GM19239 (cell line): ENCODE measurements at regions not wholly inside any gene's neighbourhood (a gene's known extent, or its start where the extent isn't known, plus 50 kb on each side); places are given as distances from the start of the nearest gene placed in this dataset.
"Not testable (repeated sequence)": the region's sequence is repeated elsewhere in the genome, so short reads cannot be mapped to it uniquely, and the experiment has no call there.

Experiments used
- DNase-seq: peaks from one replicate; pipeline ENCODE4 v3.0.0; 2011; ENCODE audit warnings: low spot score; ENCODE audit not compliant: insufficient read length
- FAIRE-seq: peaks from 2 replicates; lab custom pipeline; 2011; peaks lifted over from hg19 to GRCh38; lab: Jason Lieb, UNC

- DNase-seq, FAIRE-seq: not testable (repeated sequence)
These were observed 220.9 kb downstream of the UTRN start for GRCh38 chr6:144506051-144506450.

DNA sequence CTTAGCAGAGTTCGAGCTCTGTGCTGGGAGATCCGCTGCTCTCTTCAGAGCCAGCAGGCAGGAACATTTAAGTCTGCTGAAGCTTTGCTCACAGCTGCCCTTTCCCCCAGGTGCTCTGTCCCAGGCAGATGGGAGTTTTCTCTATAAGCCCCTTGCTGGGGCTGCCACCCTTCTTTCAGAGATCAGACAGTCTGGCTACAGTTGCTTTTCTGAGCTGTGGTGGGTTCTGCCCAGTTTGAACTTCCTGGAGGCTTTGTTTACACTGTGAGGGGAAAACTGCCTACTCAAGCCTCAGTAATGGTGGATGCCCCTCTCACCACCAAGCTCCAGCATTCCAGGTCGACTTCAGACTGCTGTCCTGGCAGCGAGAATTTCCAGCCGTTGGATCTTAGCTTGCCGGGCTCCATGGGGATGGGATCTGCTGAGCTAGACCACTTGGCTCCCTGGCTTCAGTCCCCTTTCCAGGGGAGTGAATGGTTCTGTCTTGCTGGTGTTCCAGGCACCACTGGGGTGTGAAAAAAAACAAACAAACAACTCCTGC lies 222.7 kb downstream of the UTRN start:
- FAIRE-seq, DNase-seq: not testable (repeated sequence)

DNA sequence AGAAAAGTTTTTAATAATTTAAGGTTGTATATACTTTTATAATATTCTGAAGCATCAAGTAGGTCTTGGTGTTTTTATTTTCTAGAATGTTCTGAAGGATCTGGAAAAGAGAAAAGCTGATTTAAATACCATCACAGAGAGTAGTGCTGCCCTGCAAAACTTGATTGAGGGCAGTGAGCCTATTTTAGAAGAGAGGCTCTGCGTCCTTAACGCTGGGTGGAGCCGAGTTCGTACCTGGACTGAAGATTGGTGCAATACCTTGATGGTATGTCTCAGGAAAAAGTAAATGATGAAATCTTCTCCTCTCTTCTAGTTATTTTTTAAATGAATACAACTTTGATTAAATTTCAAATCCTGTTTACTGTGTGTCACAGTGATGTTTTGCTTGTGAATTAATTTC lies 225.7 kb downstream of the UTRN start:
- DNase-seq (no peak), FAIRE-seq (no peak)

- no peak for FAIRE-seq
- no peak for DNase-seq
These were observed 230.6 kb downstream of the UTRN start for GRCh38 chr6:144515761-144516160.

DNA sequence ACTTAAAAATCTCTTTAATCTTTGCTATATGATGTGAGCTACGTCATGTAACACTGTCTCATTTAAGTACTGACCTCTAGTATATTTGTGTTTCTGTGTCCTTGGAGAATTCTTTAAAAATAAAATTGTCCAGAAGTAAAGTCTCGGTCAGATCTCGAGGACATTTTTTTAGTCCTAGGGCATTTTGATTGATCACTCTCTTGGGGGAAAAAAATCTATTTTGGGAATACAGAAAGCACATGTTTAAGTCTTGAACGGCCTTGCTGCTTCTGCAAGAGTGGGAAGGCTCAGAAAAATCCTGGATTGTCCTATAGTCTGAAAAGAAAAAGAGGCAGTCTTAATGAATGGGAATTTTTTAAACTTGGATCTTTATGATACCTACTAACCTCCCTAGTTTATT lies 234.3 kb downstream of the UTRN start:
- DNase-seq (no peak), FAIRE-seq (no peak)

GRCh38 chr6:144528743-144529425 lies 243.7 kb downstream of the UTRN start:
- DNase-seq (no peak), FAIRE-seq (no peak)

DNA sequence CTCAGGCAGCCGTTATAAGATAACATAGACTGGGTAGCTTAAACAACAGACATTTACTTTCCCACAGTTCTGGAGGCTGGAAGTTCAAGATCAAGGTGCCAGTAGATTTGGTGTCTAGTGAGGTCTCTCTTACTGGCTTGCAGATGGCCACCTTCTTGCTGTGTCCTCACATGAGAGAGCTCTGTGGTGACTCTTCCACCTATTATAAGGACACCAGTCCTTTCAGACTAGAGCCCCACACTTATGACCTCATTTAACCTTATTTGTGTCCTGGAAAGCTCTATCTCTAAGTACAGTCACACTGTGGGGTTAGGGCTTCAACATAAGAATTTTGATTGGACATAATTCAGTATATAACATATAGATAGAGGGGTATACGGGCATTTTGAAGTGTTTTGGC lies 245.0 kb downstream of the UTRN start:
- no peak for FAIRE-seq
- no peak for DNase-seq

- FAIRE-seq, DNase-seq: not testable (repeated sequence)
These were observed 247.1 kb downstream of the UTRN start for GRCh38 chr6:144532238-144532637.

GRCh38 chr6:144534180-144534579 lies 249.0 kb downstream of the UTRN start:
- FAIRE-seq (no peak), DNase-seq (no peak)

GRCh38 chr6:144535630-144536029 lies 250.5 kb downstream of the UTRN start:
- DNase-seq, result no peak
- no peak for FAIRE-seq

DNA sequence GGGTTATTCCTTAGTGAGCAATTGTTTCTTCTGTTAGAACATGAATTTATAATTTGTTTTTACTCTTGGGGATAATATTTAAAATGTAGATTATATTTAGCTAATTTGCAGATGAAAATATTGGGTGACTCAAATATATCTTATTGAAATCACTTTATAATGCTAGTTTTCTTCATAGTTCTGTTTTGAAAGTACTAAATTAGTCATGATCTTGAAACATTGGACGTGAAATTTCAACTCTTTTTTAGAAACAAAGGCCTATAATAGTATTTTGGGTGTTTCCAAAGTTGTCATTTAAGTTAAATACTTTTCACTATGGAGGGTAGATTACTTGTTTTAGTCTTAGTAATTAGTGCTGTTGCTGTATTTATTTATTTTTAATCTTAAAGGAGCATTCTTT lies 250.9 kb downstream of the UTRN start:
- FAIRE-seq, result no peak
- no peak for DNase-seq

DNA sequence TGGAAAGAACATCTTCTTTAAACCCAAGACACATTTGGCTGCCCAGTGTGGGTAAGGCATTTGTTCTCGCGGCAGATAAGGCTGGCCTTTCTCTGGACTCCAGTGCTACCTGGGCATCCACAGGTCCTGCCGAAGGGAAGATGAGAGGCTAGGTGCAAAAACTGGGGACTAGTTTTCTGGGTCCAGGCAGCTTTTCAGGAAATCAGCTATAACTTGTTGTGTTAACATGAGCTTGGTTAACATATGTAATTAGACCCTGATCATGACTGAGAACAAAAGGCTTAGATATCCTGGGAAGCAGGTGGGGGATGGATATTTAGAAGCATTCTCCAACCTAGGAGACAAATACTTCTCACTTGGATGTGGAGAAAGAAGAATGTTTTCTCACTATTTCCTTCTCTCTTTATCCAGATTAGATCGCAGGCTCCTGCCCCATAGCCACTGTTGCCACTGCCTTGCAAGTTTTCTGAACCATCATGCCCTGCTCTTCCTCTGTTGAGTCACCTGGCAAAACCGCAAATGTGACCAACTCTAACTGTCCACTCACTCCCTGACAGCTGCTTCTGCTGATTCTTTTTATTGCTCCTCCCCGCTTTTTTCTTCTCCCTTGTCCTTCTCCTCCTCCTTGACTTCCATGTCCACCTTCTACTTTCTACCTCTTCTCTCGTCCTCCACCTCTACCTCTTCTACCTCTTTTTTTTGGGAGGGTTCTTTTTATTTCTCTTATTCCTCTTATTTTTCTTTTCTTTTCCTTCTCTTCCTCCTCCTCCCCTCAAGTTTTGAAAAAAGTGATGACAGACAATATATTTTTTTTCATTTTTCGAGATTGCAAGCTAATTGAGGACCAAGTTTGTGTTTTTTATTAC lies 258.1 kb downstream of the UTRN start:
- no peak for DNase-seq
- no peak for FAIRE-seq

DNA sequence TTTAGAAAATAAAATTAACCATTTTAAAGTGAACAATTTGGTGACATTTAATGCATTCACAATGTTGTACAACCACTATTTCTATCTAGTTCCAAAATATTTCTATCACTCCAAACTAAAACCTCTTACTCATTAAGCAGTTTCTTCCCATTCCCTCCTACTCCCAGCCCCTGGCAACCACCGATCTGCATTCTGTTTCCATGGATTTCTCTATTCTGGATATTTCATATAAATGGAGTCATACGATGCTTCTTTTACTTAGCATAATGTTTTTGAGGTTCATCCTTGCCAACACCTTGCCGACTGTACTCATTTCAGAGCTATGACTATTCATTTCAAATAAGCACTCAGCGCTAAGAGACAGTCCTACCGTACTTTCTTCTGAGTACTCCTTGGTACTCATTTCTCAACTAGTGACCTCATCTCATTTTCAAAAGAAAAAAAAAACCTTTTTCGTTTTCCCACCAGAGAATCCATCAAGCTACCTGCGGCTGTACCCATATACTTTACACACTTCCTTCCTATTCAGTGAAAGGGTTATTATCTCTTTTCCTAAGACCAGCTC lies 259.2 kb downstream of the UTRN start:
- DNase-seq, result no peak
- FAIRE-seq, result no peak

DNA sequence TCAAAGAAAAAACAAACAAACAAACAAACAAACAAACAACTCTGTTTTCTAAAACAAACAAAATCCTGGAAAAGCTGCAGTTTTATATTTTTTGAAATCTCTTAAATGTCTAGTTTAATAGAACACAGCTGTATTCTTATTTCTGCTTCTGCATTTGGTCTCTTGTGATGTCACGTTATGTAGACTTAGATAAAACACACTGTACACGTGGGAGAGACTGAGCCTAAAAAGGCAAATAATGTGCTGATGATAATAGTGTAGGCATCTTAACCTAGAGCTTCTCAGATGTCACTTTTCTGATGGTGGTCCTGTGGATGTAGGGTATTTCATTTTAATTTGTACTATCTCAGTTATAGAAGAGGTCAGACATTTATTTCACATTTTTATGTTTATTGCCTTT lies 261.7 kb downstream of the UTRN start:
- DNase-seq, result no peak
- no peak for FAIRE-seq

DNA sequence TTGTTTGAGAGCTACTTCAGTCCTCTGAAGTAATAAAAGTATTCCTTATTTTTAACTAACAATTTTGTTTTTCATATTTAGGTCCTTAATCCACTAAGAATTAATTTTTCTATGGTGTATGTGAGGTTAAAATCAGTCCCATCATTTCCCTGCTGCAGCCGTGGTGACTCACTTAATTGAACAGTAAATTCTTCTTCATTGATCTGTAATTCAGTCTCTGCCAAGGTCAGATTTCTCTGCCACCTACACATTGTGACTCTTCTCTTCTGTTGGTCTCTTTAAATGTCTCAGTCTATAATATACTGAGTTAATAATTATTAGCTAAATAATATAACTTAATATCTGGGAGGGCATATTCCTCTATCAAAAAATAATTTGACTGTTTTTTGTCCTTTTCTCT lies 262.3 kb downstream of the UTRN start:
- no peak for FAIRE-seq
- DNase-seq, result no peak

- FAIRE-seq, result no peak
- no peak for DNase-seq
These were observed 263.4 kb downstream of the UTRN start for GRCh38 chr6:144548536-144548935.

DNA sequence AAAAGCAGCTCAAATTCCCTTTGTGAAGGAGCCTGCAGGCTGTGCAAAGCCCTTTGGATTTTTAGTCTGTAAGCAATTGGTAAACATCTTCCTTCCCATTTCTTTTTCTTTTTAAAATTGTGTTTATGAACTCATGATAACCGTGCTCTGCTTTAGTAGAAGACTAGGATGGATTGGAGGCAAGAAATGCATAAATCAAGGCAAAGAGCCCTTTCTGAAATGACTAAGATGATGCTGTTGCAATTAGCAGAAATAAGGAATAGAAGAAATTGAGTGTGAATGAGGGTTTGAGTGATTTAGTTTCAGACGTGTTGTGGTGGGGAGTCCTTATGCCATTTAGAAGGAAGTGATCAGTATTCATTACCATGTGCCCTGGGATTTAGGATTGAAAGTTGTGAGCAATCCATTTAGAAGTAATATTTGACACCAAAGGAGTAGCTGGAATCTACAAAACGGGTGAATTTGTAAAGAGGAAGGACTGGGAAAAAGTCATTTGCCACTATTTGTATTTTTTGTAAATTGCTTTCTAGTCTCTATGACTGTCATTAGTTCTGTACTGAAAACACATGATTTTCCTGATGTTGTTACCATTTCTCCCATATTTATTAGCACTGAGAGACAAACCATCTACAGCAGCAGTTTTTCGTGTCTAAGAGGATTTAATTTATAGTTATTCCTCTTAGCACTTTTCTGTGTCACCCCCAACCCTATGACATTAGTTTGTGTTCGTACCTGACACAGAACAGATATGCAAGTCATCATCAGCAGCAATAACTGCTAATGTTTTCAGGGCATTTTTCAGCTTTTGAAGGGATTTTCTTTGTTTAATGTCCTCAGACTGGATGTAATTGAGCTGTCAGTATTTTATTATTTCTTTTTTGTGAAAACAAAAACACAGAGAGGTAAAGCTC lies 265.0 kb downstream of the UTRN start:
- DNase-seq (no peak), FAIRE-seq (no peak)

DNA sequence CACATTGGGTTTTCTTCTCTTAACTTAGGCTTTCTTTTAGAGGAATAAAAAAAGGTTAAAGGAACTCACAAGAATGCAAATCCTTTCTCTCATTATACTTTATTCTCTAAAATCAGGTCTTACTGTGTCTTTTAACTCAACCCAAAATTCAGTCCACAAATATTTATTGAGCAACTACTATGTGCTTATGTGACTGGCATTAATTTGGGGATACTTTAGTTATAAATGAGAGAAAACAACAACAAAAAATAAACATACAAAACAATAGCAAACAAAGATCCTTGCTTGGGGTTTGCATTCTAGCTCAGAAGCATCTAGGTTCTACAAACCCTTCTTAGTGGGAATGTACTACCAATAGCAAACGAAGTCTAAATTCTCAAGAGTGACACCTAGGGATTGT lies 266.2 kb downstream of the UTRN start:
- no peak for FAIRE-seq
- no peak for DNase-seq

- DNase-seq (no peak), FAIRE-seq (no peak)
These were observed 269.9 kb downstream of the UTRN start for GRCh38 chr6:144555066-144555465.
